ENCODE measurements at regions not wholly inside any gene's neighbourhood (a gene's known extent, or its start where the extent isn't known, plus 50 kb on each side); places are given as distances from the start of the nearest gene placed in this dataset.

DNA sequence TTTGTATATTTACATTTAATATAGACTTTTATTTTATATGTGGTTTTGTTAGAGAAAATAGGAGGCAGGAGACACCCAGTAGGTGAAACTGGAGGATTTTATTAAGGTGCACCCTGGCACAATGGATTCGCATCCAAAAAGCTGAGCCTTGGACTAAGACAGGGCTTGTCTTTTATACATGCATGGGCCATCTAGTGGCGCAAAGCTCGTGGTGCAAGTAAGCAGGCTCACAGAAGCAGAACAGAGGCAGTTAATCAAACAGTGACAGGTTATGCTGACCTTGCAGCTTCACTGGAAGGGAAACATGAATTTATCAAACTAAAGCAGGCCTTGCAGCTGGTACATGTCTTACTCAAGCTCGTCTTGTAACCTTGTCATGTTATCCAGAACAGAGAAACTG, 58.8 kb upstream of the ZNF681 start:
- H3K27ac ChIP-seq (ENCODE audit: extremely low read length, insufficient read depth, low read length): no peak overlapping the region
- BruUV-seq (replicated peaks): no TSS peak

More for the DNA sequence above, 58.8 kb upstream of the ZNF681 start:
- Histone ChIP-seq H3K36me3 (replicated peaks in 1 of 2; ENCODE audit: control insufficient read depth in 1 of 2, insufficient read depth in 2 of 2, low read length in 2 of 2) (no peaks in the 10 kb centered on the region), H3K79me2 (ENCODE audit: insufficient read depth, low read length) (no peaks in the 10 kb centered on the region), H3K4me2 (ENCODE audit: low read depth, low read length) (no peak overlapping the region), H3K27me3 (ENCODE audit: control insufficient read depth in 1 of 2, insufficient read depth in 2 of 2, low read length in 2 of 2) (no peaks in the 10 kb centered on the region), H3K4me1 (ENCODE audit: insufficient read depth, low read length) (no peaks in the 10 kb centered on the region), H3K4me3 (replicated peaks in 1 of 3; ENCODE audit: insufficient read depth in 1 of 3, low read depth in 2 of 3, low read length in 3 of 3) (no peak overlapping the region), H3K9ac (ENCODE audit: insufficient read depth, low read depth, low read length) (no peak overlapping the region), H2AFZ (ENCODE audit: low read length) (no peak overlapping the region), H4K20me1 (ENCODE audit: insufficient read depth, low read length) (no peaks in the 10 kb centered on the region), H3K9me3 (ENCODE audit: low read length) (peaks cover 72% of the 10 kb centered on the region)
- WGBS (ENCODE audit: low lambda C conversion rate): 0% methylated on average over 4 of the region's 4 CpGs
- ATAC-seq: peak; percentile 36; the same call in 1 of the 3 replicates
- TF ChIP-seq MAFK (conservative IDR thresholded peaks at IDR 0.05 in 1 of 2, IDR thresholded peaks at IDR 0.05 in 1 of 2; ENCODE audit: low read length in 2 of 2) (peak; percentile 76 to 84), ZNF143 (CRISPR knock-in tag; IDR thresholded peaks at IDR 0.05) (no peak), MBNL3 (CRISPR knock-in tag; conservative IDR thresholded peaks at IDR 0.05) (no peak), ZNF556 (CRISPR knock-in tag; IDR thresholded peaks at IDR 0.05; ENCODE audit: borderline replicate concordance) (no peak), PBX3 (CRISPR knock-in tag; IDR thresholded peaks at IDR 0.05; ENCODE audit: borderline replicate concordance) (no peak), ZNF883 (CRISPR knock-in tag; IDR thresholded peaks at IDR 0.05; ENCODE audit: not compliant biosample characterization) (no peak), MAFF (IDR thresholded peaks at IDR 0.05; ENCODE audit: low read depth, low read length) (peak; percentile 80), ZFP36L1 (CRISPR knock-in tag; IDR thresholded peaks at IDR 0.05) (no peak), HOXA5 (CRISPR knock-in tag; IDR thresholded peaks at IDR 0.05) (no peak), ZNF33A (CRISPR knock-in tag; IDR thresholded peaks at IDR 0.05; ENCODE audit: borderline replicate concordance) (no peak), KDM3A (CRISPR knock-in tag; IDR thresholded peaks at IDR 0.05; ENCODE audit: low read depth) (no peak), ATF7 (IDR thresholded peaks at IDR 0.05) (no peak), ATF7 (CRISPR knock-in tag; IDR thresholded peaks at IDR 0.05) (no peak), DNMT3B (CRISPR knock-in tag; conservative IDR thresholded peaks at IDR 0.05) (no peak), RNF2 (conservative IDR thresholded peaks at IDR 0.05; ENCODE audit: low read depth) (no peak), IRF1 (CRISPR knock-in tag; IDR thresholded peaks at IDR 0.05; ENCODE audit: low read depth) (no peak), ZNF878 (CRISPR knock-in tag; IDR thresholded peaks at IDR 0.05) (no peak), RBM22 (optimal IDR thresholded peaks at IDR 0.05; ENCODE audit: low read length) (no peak), STAG1 (CRISPR knock-in tag; IDR thresholded peaks at IDR 0.05) (0 out of 2 replicates have a peak, but pooled peaks have one; percentile 33), ZSCAN9 (CRISPR knock-in tag; IDR thresholded peaks at IDR 0.05; ENCODE audit: borderline replicate concordance) (no peak)
- TF ChIP-seq, protein P1, sequence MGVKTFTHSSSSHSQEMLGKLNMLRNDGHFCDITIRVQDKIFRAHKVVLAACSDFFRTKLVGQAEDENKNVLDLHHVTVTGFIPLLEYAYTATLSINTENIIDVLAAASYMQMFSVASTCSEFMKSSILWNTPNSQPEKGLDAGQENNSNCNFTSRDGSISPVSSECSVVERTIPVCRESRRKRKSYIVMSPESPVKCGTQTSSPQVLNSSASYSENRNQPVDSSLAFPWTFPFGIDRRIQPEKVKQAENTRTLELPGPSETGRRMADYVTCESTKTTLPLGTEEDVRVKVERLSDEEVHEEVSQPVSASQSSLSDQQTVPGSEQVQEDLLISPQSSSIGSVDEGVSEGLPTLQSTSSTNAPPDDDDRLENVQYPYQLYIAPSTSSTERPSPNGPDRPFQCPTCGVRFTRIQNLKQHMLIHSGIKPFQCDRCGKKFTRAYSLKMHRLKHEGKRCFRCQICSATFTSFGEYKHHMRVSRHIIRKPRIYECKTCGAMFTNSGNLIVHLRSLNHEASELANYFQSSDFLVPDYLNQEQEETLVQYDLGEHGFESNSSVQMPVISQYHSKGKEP (CRISPR knock-in tag; IDR thresholded peaks at IDR 0.05): no peak
- TF ChIP-seq, protein P2, sequence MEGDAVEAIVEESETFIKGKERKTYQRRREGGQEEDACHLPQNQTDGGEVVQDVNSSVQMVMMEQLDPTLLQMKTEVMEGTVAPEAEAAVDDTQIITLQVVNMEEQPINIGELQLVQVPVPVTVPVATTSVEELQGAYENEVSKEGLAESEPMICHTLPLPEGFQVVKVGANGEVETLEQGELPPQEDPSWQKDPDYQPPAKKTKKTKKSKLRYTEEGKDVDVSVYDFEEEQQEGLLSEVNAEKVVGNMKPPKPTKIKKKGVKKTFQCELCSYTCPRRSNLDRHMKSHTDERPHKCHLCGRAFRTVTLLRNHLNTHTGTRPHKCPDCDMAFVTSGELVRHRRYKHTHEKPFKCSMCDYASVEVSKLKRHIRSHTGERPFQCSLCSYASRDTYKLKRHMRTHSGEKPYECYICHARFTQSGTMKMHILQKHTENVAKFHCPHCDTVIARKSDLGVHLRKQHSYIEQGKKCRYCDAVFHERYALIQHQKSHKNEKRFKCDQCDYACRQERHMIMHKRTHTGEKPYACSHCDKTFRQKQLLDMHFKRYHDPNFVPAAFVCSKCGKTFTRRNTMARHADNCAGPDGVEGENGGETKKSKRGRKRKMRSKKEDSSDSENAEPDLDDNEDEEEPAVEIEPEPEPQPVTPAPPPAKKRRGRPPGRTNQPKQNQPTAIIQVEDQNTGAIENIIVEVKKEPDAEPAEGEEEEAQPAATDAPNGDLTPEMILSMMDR (CRISPR knock-in tag; IDR thresholded peaks at IDR 0.05): peak; percentile 36
- FAIRE-seq: no peak
- in situ Hi-C loops (cut with HindIII; ENCODE audit: extremely low pct_ligation_motif_present, low pct_unique_long_range_greater_than_20kb) (no loop called here), intact Hi-C loops (cut with micrococcal nuclease; ENCODE audit: unreplicated experiment) (no loop called here)
- ChIA-PET POLR2A (no interaction called here), CTCF (ENCODE audit: low intra/inter-chr PET ratio, low total read pairs) (no interaction called here)
- DNase-seq (ENCODE audit: low spot score): peak; percentile 22
